ENCODE measurements at regions not wholly inside any gene's neighbourhood (a gene's known extent, or its start where the extent isn't known, plus 50 kb on each side); places are given as distances from the start of the nearest gene placed in this dataset.
A peak's percentile ranks its signal among the peaks of the same experiment; 100 is the strongest.
"Not testable (repeated sequence)": the region's sequence is repeated elsewhere in the genome, so short reads cannot be mapped to it uniquely, and the experiment has no call there.

- DNase-seq, result no peak
- intact Hi-C loops (cut with micrococcal nuclease), result no loop called here
- Histone ChIP-seq H2AFZ (ENCODE audit: insufficient read depth, low read depth, low read length, poor library complexity, severe bottlenecking) (no peak overlapping the region), H3K4me2 (replicated peaks; ENCODE audit: extremely low read depth, low read length, poor library complexity, severe bottlenecking) (no peak overlapping the region), H3K4me3 (replicated peaks in 1 of 3; ENCODE audit: low read depth in 2 of 3, low read length in 3 of 3) (no peak overlapping the region), H3K27ac (ENCODE audit: low read depth in 1 of 2, low read length in 2 of 2) (no peak overlapping the region), H3K27me3 (ENCODE audit: control insufficient read depth in 2 of 2, insufficient read depth in 2 of 2, low read length in 2 of 2) (no peaks in the 10 kb centered on the region), H3K79me2 (ENCODE audit: insufficient read depth, low read length) (no peaks in the 10 kb centered on the region), H3K36me3 (replicated peaks in 1 of 2; ENCODE audit: control insufficient read depth in 1 of 2, insufficient read depth in 2 of 2, low read length in 2 of 2) (no peaks in the 10 kb centered on the region), H3K9me3 (replicated peaks in 1 of 2; ENCODE audit: control insufficient read depth in 1 of 2, insufficient read depth in 1 of 2, low read length in 2 of 2) (no peaks in the 10 kb centered on the region), H3K4me1 (ENCODE audit: control insufficient read depth in 1 of 2, insufficient read depth in 2 of 2, low read length in 2 of 2) (peaks cover 7 to 27% of the 10 kb centered on the region in 2 donors), H3K9ac (ENCODE audit: insufficient read depth, low read length, poor library complexity, severe bottlenecking) (no peak overlapping the region), H4K20me1 (ENCODE audit: insufficient read depth, low read length) (no peaks in the 10 kb centered on the region)
- Mint-ChIP-seq H3K4me3 (no peak overlapping the region), H3K4me1 (peaks cover 34% of the 10 kb centered on the region), H3K27me3 (ENCODE audit: low read depth in 3 of 3) (peaks cover 0 to 4% (median 0%) of the 10 kb centered on the region in 3 donors), H3K27ac (no peak overlapping the region), H3K9me3 (peaks cover 1 to 6% (median 4%) of the 10 kb centered on the region in 7 donors), H3K36me3 (no peaks in the 10 kb centered on the region)
- TF ChIP-seq, protein P1, sequence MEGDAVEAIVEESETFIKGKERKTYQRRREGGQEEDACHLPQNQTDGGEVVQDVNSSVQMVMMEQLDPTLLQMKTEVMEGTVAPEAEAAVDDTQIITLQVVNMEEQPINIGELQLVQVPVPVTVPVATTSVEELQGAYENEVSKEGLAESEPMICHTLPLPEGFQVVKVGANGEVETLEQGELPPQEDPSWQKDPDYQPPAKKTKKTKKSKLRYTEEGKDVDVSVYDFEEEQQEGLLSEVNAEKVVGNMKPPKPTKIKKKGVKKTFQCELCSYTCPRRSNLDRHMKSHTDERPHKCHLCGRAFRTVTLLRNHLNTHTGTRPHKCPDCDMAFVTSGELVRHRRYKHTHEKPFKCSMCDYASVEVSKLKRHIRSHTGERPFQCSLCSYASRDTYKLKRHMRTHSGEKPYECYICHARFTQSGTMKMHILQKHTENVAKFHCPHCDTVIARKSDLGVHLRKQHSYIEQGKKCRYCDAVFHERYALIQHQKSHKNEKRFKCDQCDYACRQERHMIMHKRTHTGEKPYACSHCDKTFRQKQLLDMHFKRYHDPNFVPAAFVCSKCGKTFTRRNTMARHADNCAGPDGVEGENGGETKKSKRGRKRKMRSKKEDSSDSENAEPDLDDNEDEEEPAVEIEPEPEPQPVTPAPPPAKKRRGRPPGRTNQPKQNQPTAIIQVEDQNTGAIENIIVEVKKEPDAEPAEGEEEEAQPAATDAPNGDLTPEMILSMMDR (IDR thresholded peaks at IDR 0.05), result no peak
- no CpG with 5 or more reads among the region's 2 CpGs for WGBS (ENCODE audit: insufficient coverage)
Measured at GRCh38 chr9:107824556-107824955, 335.0 kb upstream of the KLF4 start.

GRCh38 chr9:107819772-107820565 is 330.4 kb upstream of the KLF4 start:
- Histone ChIP-seq H3K27ac (ENCODE audit: low read depth in 1 of 2, low read length in 2 of 2) (no peak overlapping the region), H2AFZ (ENCODE audit: insufficient read depth, low read depth, low read length, poor library complexity, severe bottlenecking) (no peak overlapping the region), H3K9ac (ENCODE audit: insufficient read depth, low read length, poor library complexity, severe bottlenecking) (no peak overlapping the region), H3K36me3 (replicated peaks in 1 of 2; ENCODE audit: control insufficient read depth in 1 of 2, insufficient read depth in 2 of 2, low read length in 2 of 2) (no peaks in the 10 kb centered on the region), H3K4me2 (replicated peaks; ENCODE audit: extremely low read depth, low read length, poor library complexity, severe bottlenecking) (peak overlapping the region; percentile 33), H3K9me3 (replicated peaks in 1 of 2; ENCODE audit: control insufficient read depth in 1 of 2, insufficient read depth in 1 of 2, low read length in 2 of 2) (no peaks in the 10 kb centered on the region), H3K79me2 (ENCODE audit: insufficient read depth, low read length) (no peaks in the 10 kb centered on the region), H4K20me1 (ENCODE audit: insufficient read depth, low read length) (no peaks in the 10 kb centered on the region), H3K27me3 (ENCODE audit: control insufficient read depth in 2 of 2, insufficient read depth in 2 of 2, low read length in 2 of 2) (no peaks in the 10 kb centered on the region), H3K4me3 (replicated peaks in 1 of 3; ENCODE audit: low read depth in 2 of 3, low read length in 3 of 3) (peak overlapping the region in 1 of 3 experiments; percentile 16), H3K4me1 (ENCODE audit: control insufficient read depth in 1 of 2, insufficient read depth in 2 of 2, low read length in 2 of 2) (peaks cover 7 to 20% of the 10 kb centered on the region in 2 donors)
- Mint-ChIP-seq H3K9me3 (peaks cover 0 to 11% (median 5%) of the 10 kb centered on the region in 7 donors), H3K4me1 (peaks cover 21% of the 10 kb centered on the region), H3K4me3 (peak overlapping the region in 1 of 2 donors; percentile 67), H3K27me3 (ENCODE audit: low read depth in 3 of 3) (peaks cover 0 to 2% (median 0%) of the 10 kb centered on the region in 3 donors), H3K27ac (peak overlapping the region in 2 of 7 donors; percentile 5 to 26), H3K36me3 (no peaks in the 10 kb centered on the region)
- intact Hi-C loops (cut with micrococcal nuclease), result no loop called here
- no peak for DNase-seq
- TF ChIP-seq, protein P1 (IDR thresholded peaks at IDR 0.05), result no peak
- WGBS (ENCODE audit: insufficient coverage), result 96% methylated on average over 8 of the region's 14 CpGs

DNA sequence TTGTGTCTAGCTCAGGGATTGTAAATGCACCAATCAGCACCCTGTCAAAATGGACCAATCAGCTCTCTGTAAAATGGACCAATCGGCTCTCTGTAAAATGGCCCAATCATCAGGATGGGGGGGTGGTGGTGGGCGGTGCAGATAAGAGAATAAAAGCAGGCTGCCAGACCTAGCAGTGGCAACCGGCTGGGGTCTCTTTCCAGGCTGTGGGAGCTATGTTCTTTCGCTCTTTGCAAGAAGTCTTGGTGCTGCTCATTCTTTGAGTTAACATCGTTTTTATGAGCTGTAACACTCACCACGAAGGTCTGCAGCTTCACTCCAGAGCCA is 328.9 kb upstream of the KLF4 start:
- H3K36me3 Mint-ChIP-seq; H2AFZ ChIP-seq (ENCODE audit: insufficient read depth, low read depth, low read length, poor library complexity, severe bottlenecking); H4K20me1 ChIP-seq (ENCODE audit: insufficient read depth, low read length); H3K9me3 ChIP-seq (replicated peaks in 1 of 2; ENCODE audit: control insufficient read depth in 1 of 2, insufficient read depth in 1 of 2, low read length in 2 of 2); DNase-seq; H3K4me3 Mint-ChIP-seq; H3K27me3 Mint-ChIP-seq (ENCODE audit: low read depth in 3 of 3); H3K36me3 ChIP-seq (replicated peaks in 1 of 2; ENCODE audit: control insufficient read depth in 1 of 2, insufficient read depth in 2 of 2, low read length in 2 of 2); H3K9ac ChIP-seq (ENCODE audit: insufficient read depth, low read length, poor library complexity, severe bottlenecking); intact Hi-C loops (cut with micrococcal nuclease); H3K4me3 ChIP-seq (replicated peaks in 1 of 3; ENCODE audit: low read depth in 2 of 3, low read length in 3 of 3); H3K27me3 ChIP-seq (ENCODE audit: control insufficient read depth in 2 of 2, insufficient read depth in 2 of 2, low read length in 2 of 2); H3K79me2 ChIP-seq (ENCODE audit: insufficient read depth, low read length); H3K27ac ChIP-seq (ENCODE audit: low read depth in 1 of 2, low read length in 2 of 2); H3K27ac Mint-ChIP-seq; H3K4me2 ChIP-seq (replicated peaks; ENCODE audit: extremely low read depth, low read length, poor library complexity, severe bottlenecking): not testable (repeated sequence)
- H3K4me1 Mint-ChIP-seq, result peaks cover 17% of the 10 kb centered on the region
- peaks cover 0 to 12% (median 5%) of the 10 kb centered on the region in 7 donors for H3K9me3 Mint-ChIP-seq
- peaks cover 7 to 15% of the 10 kb centered on the region in 2 donors for H3K4me1 ChIP-seq (ENCODE audit: control insufficient read depth in 1 of 2, insufficient read depth in 2 of 2, low read length in 2 of 2)
- WGBS (ENCODE audit: insufficient coverage), result 95% methylated on average over 6 of the region's 6 CpGs

Measured in CD14-positive monocyte (primary cell).